ENCODE measurements at regions not wholly inside any gene's neighbourhood (a gene's known extent, or its start where the extent isn't known, plus 50 kb on each side); places are given as distances from the start of the nearest gene placed in this dataset.

GRCh38 chr5:163815240-163815791 lies 309.9 kb downstream of the MAT2B start:
- Histone ChIP-seq H3K27me3 (ENCODE audit: control insufficient read depth, insufficient read depth, low read length) (no peaks in the 10 kb centered on the region), H3K27ac (ENCODE audit: low read length) (no peak overlapping the region)
- no peak for DNase-seq (ENCODE audit: low read depth, low spot score)

DNA sequence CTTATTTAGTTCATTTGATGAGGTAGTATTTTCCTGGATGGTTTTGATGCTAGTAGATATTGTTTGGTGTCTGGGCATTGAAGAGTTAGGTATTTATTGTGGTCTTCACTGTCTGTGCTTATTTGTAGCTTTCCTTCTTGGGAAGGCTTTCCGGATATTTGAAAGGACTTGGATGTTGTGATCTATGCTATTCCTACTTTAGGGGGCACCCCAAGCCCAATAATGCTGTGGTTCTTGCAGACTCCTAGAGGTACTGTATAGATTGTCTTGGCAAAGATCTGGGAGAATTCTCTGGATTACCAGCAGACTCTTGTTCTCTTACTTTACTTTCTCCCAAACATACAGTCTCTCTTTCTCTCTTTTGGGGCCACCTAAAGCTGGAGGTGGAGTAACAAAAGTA lies 315.7 kb downstream of the MAT2B start:
- H3K36me3 ChIP-seq (ENCODE audit: control insufficient read depth, insufficient read depth, low read length): no peaks in the 10 kb centered on the region
- DNase-seq (ENCODE audit: low read depth, low spot score): peak; percentile 4
- no peak overlapping the region for H3K27ac ChIP-seq (ENCODE audit: low read length)
- no peaks in the 10 kb centered on the region for H3K27me3 ChIP-seq (ENCODE audit: control insufficient read depth, insufficient read depth, low read length)
- WGBS (ENCODE audit: insufficient coverage, insufficient read length): no CpG with 5 or more reads among the region's 1 CpG
- H3K4me1 ChIP-seq (ENCODE audit: control insufficient read depth, insufficient read depth, low read length): no peaks in the 10 kb centered on the region
- no peak overlapping the region for H3K4me3 ChIP-seq (ENCODE audit: low read length)
- no peaks in the 10 kb centered on the region for H3K9me3 ChIP-seq (ENCODE audit: control insufficient read depth, insufficient read depth, low read length)

More at GRCh38 chr5:163815240-163815791, 309.9 kb downstream of the MAT2B start:
- H3K4me3 ChIP-seq (ENCODE audit: low read length): no peak overlapping the region
- H3K36me3 ChIP-seq (ENCODE audit: control insufficient read depth, insufficient read depth, low read length): no peaks in the 10 kb centered on the region
- no peaks in the 10 kb centered on the region for H3K9me3 ChIP-seq (ENCODE audit: control insufficient read depth, insufficient read depth, low read length)
- H3K4me1 ChIP-seq (ENCODE audit: control insufficient read depth, insufficient read depth, low read length): no peaks in the 10 kb centered on the region

DNA sequence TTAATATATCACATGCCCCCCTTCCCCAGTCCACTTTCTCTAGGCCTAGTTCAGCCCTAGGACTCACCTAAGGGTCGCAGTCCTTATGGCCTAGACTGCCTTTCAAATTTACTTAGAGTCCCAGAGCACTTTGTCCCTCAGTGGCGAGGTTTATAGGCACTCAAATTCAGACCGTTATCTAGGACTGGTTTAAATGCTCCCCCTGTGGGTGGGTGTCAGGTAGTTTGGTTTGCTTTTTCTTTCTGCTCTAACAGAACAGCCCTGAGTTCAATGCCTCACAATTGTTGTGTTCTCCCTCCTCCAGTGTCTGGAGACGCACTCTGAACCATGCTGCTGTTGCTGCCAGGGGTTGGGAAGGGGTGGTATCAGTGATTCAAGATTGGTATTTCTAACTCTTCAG lies 317.1 kb downstream of the MAT2B start:
- no peaks in the 10 kb centered on the region for H3K27me3 ChIP-seq (ENCODE audit: control insufficient read depth, insufficient read depth, low read length)
- no CpG with 5 or more reads among the region's 4 CpGs for WGBS (ENCODE audit: insufficient coverage, insufficient read length)
- H3K36me3 ChIP-seq (ENCODE audit: control insufficient read depth, insufficient read depth, low read length): no peaks in the 10 kb centered on the region
- no peaks in the 10 kb centered on the region for H3K4me1 ChIP-seq (ENCODE audit: control insufficient read depth, insufficient read depth, low read length)
- DNase-seq (ENCODE audit: low read depth, low spot score): peak; percentile 5
- H3K27ac ChIP-seq (ENCODE audit: low read length): no peak overlapping the region
- no peak overlapping the region for H3K4me3 ChIP-seq (ENCODE audit: low read length)
- no peaks in the 10 kb centered on the region for H3K9me3 ChIP-seq (ENCODE audit: control insufficient read depth, insufficient read depth, low read length)

DNA sequence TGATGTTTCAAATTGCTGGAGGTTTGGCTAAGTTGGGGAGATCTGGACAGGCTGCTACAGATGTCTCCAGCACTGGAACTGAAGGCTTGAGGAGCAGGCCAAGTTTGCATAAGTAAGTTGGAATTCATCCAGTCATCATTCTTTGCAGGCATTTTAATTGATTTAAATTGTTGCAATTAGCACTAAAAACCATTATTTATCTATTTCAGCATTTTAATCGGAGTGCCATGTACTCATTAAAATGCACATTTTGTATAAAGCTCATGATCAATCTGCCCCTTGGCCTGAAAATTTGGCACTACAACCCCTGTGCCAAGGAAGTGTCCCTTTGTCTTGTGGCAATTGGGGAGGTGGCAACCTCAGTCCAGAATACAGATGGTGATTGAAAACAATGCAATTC lies 320.2 kb downstream of the MAT2B start:
- WGBS (ENCODE audit: insufficient coverage, insufficient read length): no CpG with 5 or more reads among the region's 1 CpG
- H3K27me3 ChIP-seq (ENCODE audit: control insufficient read depth, insufficient read depth, low read length): no peaks in the 10 kb centered on the region
- H3K4me3 ChIP-seq (ENCODE audit: low read length): no peak overlapping the region
- no peaks in the 10 kb centered on the region for H3K9me3 ChIP-seq (ENCODE audit: control insufficient read depth, insufficient read depth, low read length)
- H3K36me3 ChIP-seq (ENCODE audit: control insufficient read depth, insufficient read depth, low read length): no peaks in the 10 kb centered on the region
- DNase-seq (ENCODE audit: low read depth, low spot score): no peak
- H3K27ac ChIP-seq (ENCODE audit: low read length): no peak overlapping the region
- H3K4me1 ChIP-seq (ENCODE audit: control insufficient read depth, insufficient read depth, low read length): no peaks in the 10 kb centered on the region

DNA sequence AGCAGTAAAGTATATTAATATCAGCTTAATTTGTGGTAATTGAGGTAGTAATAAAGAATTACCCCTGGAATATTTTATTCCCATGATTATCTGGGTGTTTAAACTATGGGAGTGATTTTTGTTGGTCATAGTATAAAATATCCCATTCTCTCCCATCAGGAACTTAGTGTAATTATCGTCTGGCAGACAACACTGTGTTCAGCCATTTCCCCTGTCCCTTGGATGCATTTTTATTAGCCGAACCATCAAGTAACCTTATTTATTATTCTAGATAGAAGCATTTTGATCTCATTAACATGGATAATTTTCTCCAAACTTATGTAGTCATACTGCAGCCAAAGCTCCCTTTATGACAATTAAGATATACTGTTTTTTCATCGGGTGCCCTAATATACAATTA lies 320.8 kb downstream of the MAT2B start:
- Histone ChIP-seq H3K27me3 (ENCODE audit: control insufficient read depth, insufficient read depth, low read length) (no peaks in the 10 kb centered on the region), H3K9me3 (ENCODE audit: control insufficient read depth, insufficient read depth, low read length) (no peaks in the 10 kb centered on the region), H3K36me3 (ENCODE audit: control insufficient read depth, insufficient read depth, low read length) (no peaks in the 10 kb centered on the region), H3K27ac (ENCODE audit: low read length) (no peak overlapping the region), H3K4me3 (ENCODE audit: low read length) (no peak overlapping the region), H3K4me1 (ENCODE audit: control insufficient read depth, insufficient read depth, low read length) (no peaks in the 10 kb centered on the region)
- no CpG with 5 or more reads among the region's 3 CpGs for WGBS (ENCODE audit: insufficient coverage, insufficient read length)
- no peak for DNase-seq (ENCODE audit: low read depth, low spot score)

DNA sequence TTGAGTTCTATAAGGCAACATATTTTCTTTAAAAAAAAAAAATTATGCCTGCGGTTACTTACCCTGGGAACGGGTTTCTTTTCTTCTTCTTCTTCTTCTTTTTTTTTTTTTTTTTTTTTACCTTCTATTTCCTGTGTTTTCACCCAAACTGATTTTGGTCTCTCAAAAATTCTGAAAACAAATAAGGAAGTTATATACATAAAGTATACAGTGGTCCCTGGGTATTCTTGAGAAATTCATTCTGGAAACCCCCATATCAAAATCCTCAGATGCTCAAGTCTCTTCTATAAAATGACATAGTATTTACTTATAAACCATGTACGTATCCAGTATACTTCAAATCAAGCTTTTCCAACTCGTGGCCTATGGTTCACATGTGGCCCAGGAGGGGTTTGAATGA lies 326.7 kb downstream of the MAT2B start:
- H3K4me1 ChIP-seq (ENCODE audit: control insufficient read depth, insufficient read depth, low read length): no peaks in the 10 kb centered on the region
- H3K9me3 ChIP-seq (ENCODE audit: control insufficient read depth, insufficient read depth, low read length): no peaks in the 10 kb centered on the region
- no CpG with 5 or more reads among the region's 4 CpGs for WGBS (ENCODE audit: insufficient coverage, insufficient read length)
- no peak overlapping the region for H3K27ac ChIP-seq (ENCODE audit: low read length)
- H3K27me3 ChIP-seq (ENCODE audit: control insufficient read depth, insufficient read depth, low read length): no peaks in the 10 kb centered on the region
- DNase-seq (ENCODE audit: low read depth, low spot score): no peak
- H3K4me3 ChIP-seq (ENCODE audit: low read length): no peak overlapping the region
- no peaks in the 10 kb centered on the region for H3K36me3 ChIP-seq (ENCODE audit: control insufficient read depth, insufficient read depth, low read length)

- no peak overlapping the region for H3K27ac ChIP-seq (ENCODE audit: low read length)
- DNase-seq (ENCODE audit: low read depth, low spot score): no peak
- WGBS (ENCODE audit: insufficient coverage, insufficient read length): no CpG with 5 or more reads among the region's 1 CpG
- no peaks in the 10 kb centered on the region for H3K4me1 ChIP-seq (ENCODE audit: control insufficient read depth, insufficient read depth, low read length)
- no peak overlapping the region for H3K4me3 ChIP-seq (ENCODE audit: low read length)
- H3K36me3 ChIP-seq (ENCODE audit: control insufficient read depth, insufficient read depth, low read length): no peaks in the 10 kb centered on the region
- H3K9me3 ChIP-seq (ENCODE audit: control insufficient read depth, insufficient read depth, low read length): no peaks in the 10 kb centered on the region
- H3K27me3 ChIP-seq (ENCODE audit: control insufficient read depth, insufficient read depth, low read length): no peaks in the 10 kb centered on the region
Observed at GRCh38 chr5:163838738-163839137, 333.3 kb downstream of the MAT2B start.

- no peaks in the 10 kb centered on the region for H3K27me3 ChIP-seq (ENCODE audit: control insufficient read depth, insufficient read depth, low read length)
- WGBS (ENCODE audit: insufficient coverage, insufficient read length): no CpG with 5 or more reads among the region's 1 CpG
- DNase-seq (ENCODE audit: low read depth, low spot score): no peak
- H3K4me3 ChIP-seq (ENCODE audit: low read length): no peak overlapping the region
- no peak overlapping the region for H3K27ac ChIP-seq (ENCODE audit: low read length)
- no peaks in the 10 kb centered on the region for H3K4me1 ChIP-seq (ENCODE audit: control insufficient read depth, insufficient read depth, low read length)
- no peaks in the 10 kb centered on the region for H3K36me3 ChIP-seq (ENCODE audit: control insufficient read depth, insufficient read depth, low read length)
- no peaks in the 10 kb centered on the region for H3K9me3 ChIP-seq (ENCODE audit: control insufficient read depth, insufficient read depth, low read length)
Observed at GRCh38 chr5:163846512-163846911, 341.1 kb downstream of the MAT2B start.

DNA sequence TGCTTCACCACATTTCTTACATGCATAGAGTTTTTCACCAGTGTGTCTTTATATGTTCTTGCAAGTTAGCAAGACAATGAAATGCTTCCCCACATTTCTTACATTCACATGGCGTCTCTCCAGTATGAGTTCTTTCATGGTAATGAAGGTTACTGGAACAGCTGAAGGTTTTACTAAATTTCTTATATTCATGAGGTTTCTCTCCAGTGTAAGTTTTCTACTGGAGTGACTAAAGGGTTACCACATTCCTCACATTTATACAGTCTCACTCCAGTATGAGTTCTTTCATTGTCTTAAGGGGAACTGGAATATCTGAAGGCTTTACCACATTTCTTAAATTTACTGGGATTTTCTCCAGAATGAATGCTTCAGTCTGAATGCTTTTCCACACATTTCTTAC lies 350.3 kb downstream of the MAT2B start:
- Histone ChIP-seq H3K4me3 (ENCODE audit: low read length) (no peak overlapping the region), H3K36me3 (ENCODE audit: control insufficient read depth, insufficient read depth, low read length) (no peaks in the 10 kb centered on the region), H3K9me3 (ENCODE audit: control insufficient read depth, insufficient read depth, low read length) (no peaks in the 10 kb centered on the region), H3K27ac (ENCODE audit: low read length) (no peak overlapping the region), H3K4me1 (ENCODE audit: control insufficient read depth, insufficient read depth, low read length) (no peaks in the 10 kb centered on the region), H3K27me3 (ENCODE audit: control insufficient read depth, insufficient read depth, low read length) (no peaks in the 10 kb centered on the region)
- WGBS (ENCODE audit: insufficient coverage, insufficient read length): no CpG with 5 or more reads among the region's 1 CpG
- DNase-seq (ENCODE audit: low read depth, low spot score): no peak

- DNase-seq (ENCODE audit: low read depth, low spot score): no peak
- no peaks in the 10 kb centered on the region for H3K9me3 ChIP-seq (ENCODE audit: control insufficient read depth, insufficient read depth, low read length)
- no CpG with 5 or more reads among the region's 3 CpGs for WGBS (ENCODE audit: insufficient coverage, insufficient read length)
- no peak overlapping the region for H3K4me3 ChIP-seq (ENCODE audit: low read length)
- H3K36me3 ChIP-seq (ENCODE audit: control insufficient read depth, insufficient read depth, low read length): no peaks in the 10 kb centered on the region
- no peaks in the 10 kb centered on the region for H3K4me1 ChIP-seq (ENCODE audit: control insufficient read depth, insufficient read depth, low read length)
- no peaks in the 10 kb centered on the region for H3K27me3 ChIP-seq (ENCODE audit: control insufficient read depth, insufficient read depth, low read length)
- H3K27ac ChIP-seq (ENCODE audit: low read length): no peak overlapping the region
Observed at GRCh38 chr5:163861670-163862069, 356.3 kb downstream of the MAT2B start.

DNA sequence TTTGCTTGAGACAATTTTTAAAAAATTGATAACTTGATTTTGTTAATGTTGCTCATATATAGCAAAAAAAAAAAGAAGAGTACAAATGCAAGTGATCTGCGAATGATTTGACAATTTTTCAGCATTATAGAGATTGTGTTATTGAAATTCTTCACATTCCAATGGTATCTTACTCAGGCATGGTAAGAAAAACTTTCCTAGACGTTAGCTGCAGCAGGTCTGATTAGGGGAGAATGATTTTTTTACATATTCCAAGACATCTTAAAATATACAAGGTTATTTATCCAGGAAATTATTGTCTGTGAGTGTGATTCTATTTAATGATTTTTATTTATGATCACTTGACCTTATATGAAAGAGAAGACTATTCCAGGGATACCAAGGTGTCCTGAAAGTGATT lies 361.9 kb downstream of the MAT2B start:
- no peaks in the 10 kb centered on the region for H3K9me3 ChIP-seq (ENCODE audit: control insufficient read depth, insufficient read depth, low read length)
- WGBS (ENCODE audit: insufficient coverage, insufficient read length): no CpG with 5 or more reads among the region's 2 CpGs
- no peak for DNase-seq (ENCODE audit: low read depth, low spot score)
- no peak overlapping the region for H3K27ac ChIP-seq (ENCODE audit: low read length)
- no peaks in the 10 kb centered on the region for H3K27me3 ChIP-seq (ENCODE audit: control insufficient read depth, insufficient read depth, low read length)
- H3K4me1 ChIP-seq (ENCODE audit: control insufficient read depth, insufficient read depth, low read length): no peaks in the 10 kb centered on the region
- no peak overlapping the region for H3K4me3 ChIP-seq (ENCODE audit: low read length)
- H3K36me3 ChIP-seq (ENCODE audit: control insufficient read depth, insufficient read depth, low read length): no peaks in the 10 kb centered on the region
